ENCODE measurements at regions not wholly inside any gene's neighbourhood (a gene's known extent, or its start where the extent isn't known, plus 50 kb on each side); places are given as distances from the start of the nearest gene placed in this dataset.

GRCh38 chr4:78711676-78712075, 64.5 kb upstream of the BMP2K start:
- TF ChIP-seq CTCF (conservative IDR thresholded peaks at IDR 0.05 in 1 of 2, IDR thresholded peaks at IDR 0.05 in 1 of 2; ENCODE audit: low read depth in 1 of 2, low read length in 2 of 2) (no peak), EZH2 (IDR thresholded peaks at IDR 0.05; ENCODE audit: low read length, missing control alignments) (no peak)

Measured in fibroblast of lung (primary cell).